ENCODE measurements at regions not wholly inside any gene's neighbourhood (a gene's known extent, or its start where the extent isn't known, plus 50 kb on each side); places are given as distances from the start of the nearest gene placed in this dataset.

- intact Hi-C loops (cut with micrococcal nuclease): no loop called here
- no peaks in the 10 kb centered on the region for H3K9me3 Mint-ChIP-seq
- DNase-seq: no peak
- H3K9me3 ChIP-seq (ENCODE audit: control insufficient read depth, insufficient read depth, low read length): no peaks in the 10 kb centered on the region
- no peak overlapping the region for H3K4me3 Mint-ChIP-seq
- no peak overlapping the region for H3K4me3 ChIP-seq (ENCODE audit: low read length)
- H3K27me3 ChIP-seq (ENCODE audit: control insufficient read depth, insufficient read depth, low read length): no peaks in the 10 kb centered on the region
- 90% methylated on average over 4 of the region's 4 CpGs for WGBS (ENCODE audit: insufficient coverage)
- no peak overlapping the region for H3K27ac ChIP-seq (ENCODE audit: low read length)
- no peaks in the 10 kb centered on the region for H3K27me3 Mint-ChIP-seq (ENCODE audit: low read depth in 2 of 2)
- ATAC-seq: no peak
- no peaks in the 10 kb centered on the region for H3K36me3 ChIP-seq (ENCODE audit: control insufficient read depth, insufficient read depth, low read length)
- no peak overlapping the region for H3K27ac Mint-ChIP-seq
- no peaks in the 10 kb centered on the region for H3K4me1 Mint-ChIP-seq
- TF ChIP-seq CTCF (IDR thresholded peaks at IDR 0.05): no peak
- no peaks in the 10 kb centered on the region for H3K36me3 Mint-ChIP-seq
- H3K4me1 ChIP-seq (ENCODE audit: control insufficient read depth, insufficient read depth, low read length): no peaks in the 10 kb centered on the region
Observed at GRCh38 chr2:109686921-109687320, 72.8 kb downstream of the SOWAHC start.

DNA sequence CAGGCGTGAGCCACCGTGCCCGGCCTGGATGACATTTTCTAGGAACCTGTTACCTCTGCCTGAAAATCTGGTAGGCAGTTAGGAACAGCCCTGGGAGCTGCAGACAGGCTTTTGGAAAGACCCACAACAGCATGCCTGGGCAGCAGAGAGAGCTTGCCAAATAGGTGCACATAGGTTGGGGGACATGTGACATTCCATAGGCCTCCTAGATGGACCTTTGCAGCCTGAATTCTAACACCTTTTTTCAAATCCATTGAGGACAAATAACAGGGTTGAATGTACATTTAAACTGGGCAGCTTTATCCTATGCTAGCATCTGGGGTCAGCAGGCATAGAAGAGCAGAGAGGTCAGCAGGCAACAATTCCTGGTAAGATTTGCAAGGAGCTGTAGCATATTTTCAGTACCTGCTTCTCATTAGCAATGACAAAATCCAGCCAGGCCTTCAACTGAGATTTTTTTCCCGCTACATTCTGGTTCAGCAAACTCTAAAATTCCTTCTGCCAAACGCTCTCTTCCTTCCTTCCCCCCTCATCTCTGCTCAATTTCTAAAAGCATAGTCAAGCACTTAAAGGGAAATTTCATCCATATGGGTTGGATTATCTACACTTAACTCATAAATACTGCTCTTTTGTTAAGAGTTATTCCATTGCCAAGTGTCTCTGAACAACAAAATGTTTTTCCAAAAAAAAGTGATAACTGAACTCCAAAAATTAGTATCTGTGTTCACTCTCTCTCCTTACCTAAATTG, 75.2 kb downstream of the SOWAHC start:
- no peak for DNase-seq
- WGBS (ENCODE audit: insufficient coverage): 74% methylated on average over 5 of the region's 5 CpGs
- Histone ChIP-seq H3K9me3 (ENCODE audit: control insufficient read depth, insufficient read depth, low read length) (no peaks in the 10 kb centered on the region), H3K36me3 (ENCODE audit: control insufficient read depth, insufficient read depth, low read length) (no peaks in the 10 kb centered on the region), H3K27ac (ENCODE audit: low read length) (no peak overlapping the region), H3K4me1 (ENCODE audit: control insufficient read depth, insufficient read depth, low read length) (no peaks in the 10 kb centered on the region), H3K27me3 (ENCODE audit: control insufficient read depth, insufficient read depth, low read length) (no peaks in the 10 kb centered on the region), H3K4me3 (ENCODE audit: low read length) (no peak overlapping the region)
- Mint-ChIP-seq H3K27ac (no peak overlapping the region), H3K4me1 (no peaks in the 10 kb centered on the region), H3K4me3 (no peak overlapping the region), H3K36me3 (no peaks in the 10 kb centered on the region), H3K27me3 (ENCODE audit: low read depth in 2 of 2) (no peaks in the 10 kb centered on the region), H3K9me3 (no peaks in the 10 kb centered on the region)
- intact Hi-C loops (cut with micrococcal nuclease): no loop called here
- TF ChIP-seq CTCF (IDR thresholded peaks at IDR 0.05): no peak
- ATAC-seq: no peak

GRCh38 chr2:109689973-109690372, 75.8 kb downstream of the SOWAHC start:
- Mint-ChIP-seq H3K4me3 (no peak overlapping the region), H3K9me3 (no peaks in the 10 kb centered on the region), H3K4me1 (no peaks in the 10 kb centered on the region), H3K36me3 (no peaks in the 10 kb centered on the region), H3K27me3 (ENCODE audit: low read depth in 2 of 2) (no peaks in the 10 kb centered on the region), H3K27ac (no peak overlapping the region)
- H3K4me3 ChIP-seq (ENCODE audit: low read length): no peak overlapping the region
- ATAC-seq (no peak), DNase-seq (no peak)
- H3K9me3 ChIP-seq (ENCODE audit: control insufficient read depth, insufficient read depth, low read length): no peaks in the 10 kb centered on the region
- H3K36me3 ChIP-seq (ENCODE audit: control insufficient read depth, insufficient read depth, low read length): no peaks in the 10 kb centered on the region
- H3K27me3 ChIP-seq (ENCODE audit: control insufficient read depth, insufficient read depth, low read length): no peaks in the 10 kb centered on the region
- H3K27ac ChIP-seq (ENCODE audit: low read length): no peak overlapping the region
- TF ChIP-seq CTCF (IDR thresholded peaks at IDR 0.05): no peak
- WGBS (ENCODE audit: insufficient coverage): 90% methylated on average over 9 of the region's 9 CpGs
- no peaks in the 10 kb centered on the region for H3K4me1 ChIP-seq (ENCODE audit: control insufficient read depth, insufficient read depth, low read length)
- intact Hi-C loops (cut with micrococcal nuclease): no loop called here

- DNase-seq: no peak
- intact Hi-C loops (cut with micrococcal nuclease): no loop called here
- ATAC-seq: no peak
- Histone ChIP-seq H3K27ac (ENCODE audit: low read length) (no peak overlapping the region), H3K36me3 (ENCODE audit: control insufficient read depth, insufficient read depth, low read length) (no peaks in the 10 kb centered on the region), H3K9me3 (ENCODE audit: control insufficient read depth, insufficient read depth, low read length) (no peaks in the 10 kb centered on the region), H3K4me1 (ENCODE audit: control insufficient read depth, insufficient read depth, low read length) (no peaks in the 10 kb centered on the region), H3K4me3 (ENCODE audit: low read length) (no peak overlapping the region), H3K27me3 (ENCODE audit: control insufficient read depth, insufficient read depth, low read length) (no peaks in the 10 kb centered on the region)
- 86% methylated on average over 6 of the region's 6 CpGs for WGBS (ENCODE audit: insufficient coverage)
- Mint-ChIP-seq H3K36me3 (no peaks in the 10 kb centered on the region), H3K4me3 (no peak overlapping the region), H3K9me3 (no peaks in the 10 kb centered on the region), H3K27ac (no peak overlapping the region), H3K4me1 (no peaks in the 10 kb centered on the region), H3K27me3 (ENCODE audit: low read depth in 2 of 2) (no peaks in the 10 kb centered on the region)
- TF ChIP-seq CTCF (IDR thresholded peaks at IDR 0.05): no peak
Observed at GRCh38 chr2:109690457-109690821, 76.3 kb downstream of the SOWAHC start.
